RWPE1 (cell line): ENCODE measurements at regions not wholly inside any gene's neighbourhood (a gene's known extent, or its start where the extent isn't known, plus 50 kb on each side); places are given as distances from the start of the nearest gene placed in this dataset.

Experiments used
- CTCF ChIA-PET: fragments of 350-600 bp; sonication (Branson Sonifier 250); formaldehyde crosslinking; extraction: SDS; loops from one replicate; lab custom pipeline; 2021; lab: Yijun Ruan, JAX
- POLR2A ChIA-PET: fragments of 400-600 bp; formaldehyde crosslinking; extraction: SDS; loops from one replicate; lab custom pipeline; 2020; ENCODE audit warnings: antibody characterized with exemption; ENCODE audit not compliant: low non-redundant PET; lab: Yijun Ruan, JAX
- DNase-seq: peaks from one replicate; pipeline ENCODE4 v3.0.0; 2012; ENCODE audit warnings: low spot score
- H3K27ac ChIP-seq: fragments of 450-650 bp; 2 replicates; pipeline ENCODE4 v1.5.1; 2017
- TF ChIP-seq, protein P1 (sequence below): fragments of 450-650 bp; conservative IDR thresholded peaks from 2 replicates; pipeline ENCODE4 v1.5.1; 2017; ENCODE audit warnings: low read depth, mild to moderate bottlenecking

- TF ChIP-seq, protein P1, sequence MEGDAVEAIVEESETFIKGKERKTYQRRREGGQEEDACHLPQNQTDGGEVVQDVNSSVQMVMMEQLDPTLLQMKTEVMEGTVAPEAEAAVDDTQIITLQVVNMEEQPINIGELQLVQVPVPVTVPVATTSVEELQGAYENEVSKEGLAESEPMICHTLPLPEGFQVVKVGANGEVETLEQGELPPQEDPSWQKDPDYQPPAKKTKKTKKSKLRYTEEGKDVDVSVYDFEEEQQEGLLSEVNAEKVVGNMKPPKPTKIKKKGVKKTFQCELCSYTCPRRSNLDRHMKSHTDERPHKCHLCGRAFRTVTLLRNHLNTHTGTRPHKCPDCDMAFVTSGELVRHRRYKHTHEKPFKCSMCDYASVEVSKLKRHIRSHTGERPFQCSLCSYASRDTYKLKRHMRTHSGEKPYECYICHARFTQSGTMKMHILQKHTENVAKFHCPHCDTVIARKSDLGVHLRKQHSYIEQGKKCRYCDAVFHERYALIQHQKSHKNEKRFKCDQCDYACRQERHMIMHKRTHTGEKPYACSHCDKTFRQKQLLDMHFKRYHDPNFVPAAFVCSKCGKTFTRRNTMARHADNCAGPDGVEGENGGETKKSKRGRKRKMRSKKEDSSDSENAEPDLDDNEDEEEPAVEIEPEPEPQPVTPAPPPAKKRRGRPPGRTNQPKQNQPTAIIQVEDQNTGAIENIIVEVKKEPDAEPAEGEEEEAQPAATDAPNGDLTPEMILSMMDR, result no peak
- POLR2A ChIA-PET, result interaction anchor here (0.5 kb wide), 1 partner anchor 30 kb away, joined by 6 read pairs; no protein-coding TSS in a partner anchor
- CTCF ChIA-PET, result no interaction called here
- no peak for DNase-seq
- H3K27ac ChIP-seq, result no peak overlapping the region
These were observed 128.9 kb upstream of the SIX2 start for GRCh38 chr2:45137966-45138695.

DNA sequence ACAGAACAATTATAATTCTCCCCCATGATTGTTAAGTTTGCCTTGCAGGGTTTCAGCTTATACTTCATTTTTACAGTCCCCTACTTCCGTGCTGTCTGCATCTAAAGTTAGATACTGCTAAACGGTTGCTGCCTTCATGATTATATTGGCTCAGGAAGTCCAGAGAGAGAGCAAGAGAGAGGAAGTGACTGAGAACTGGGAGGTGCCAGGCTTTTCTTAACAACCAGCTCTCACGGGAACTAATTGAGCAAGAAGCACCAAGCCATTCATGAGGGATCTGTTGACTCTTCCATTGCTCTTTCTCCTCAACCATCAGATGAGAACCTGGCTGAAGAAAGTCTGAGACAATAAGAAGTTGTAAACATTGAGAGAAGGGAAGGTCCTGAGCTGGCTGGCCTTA is 125.5 kb upstream of the SIX2 start:
- TF ChIP-seq, protein P1, result no peak
- POLR2A ChIA-PET, result interaction anchor here (0.6 kb wide), 1 partner anchor 33 kb away, joined by 4 read pairs; no protein-coding TSS in a partner anchor
- H3K27ac ChIP-seq, result no peak overlapping the region
- CTCF ChIA-PET, result no interaction called here
- no peak for DNase-seq

GRCh38 chr2:45134014-45134413 is 124.8 kb upstream of the SIX2 start:
- no peak overlapping the region for H3K27ac ChIP-seq
- ChIA-PET POLR2A (no interaction called here), CTCF (no interaction called here)
- no peak for DNase-seq
- TF ChIP-seq, protein P1, result no peak

GRCh38 chr2:45132551-45132950 is 123.3 kb upstream of the SIX2 start:
- CTCF ChIA-PET, result interaction anchor here (0.6 kb wide), 1 partner anchor 42 kb away, joined by 3 read pairs; no protein-coding TSS in a partner anchor
- no peak overlapping the region for H3K27ac ChIP-seq
- POLR2A ChIA-PET, result no interaction called here
- TF ChIP-seq, protein P1, result no peak
- no peak for DNase-seq

GRCh38 chr2:45131587-45131986 is 122.3 kb upstream of the SIX2 start:
- H3K27ac ChIP-seq, result no peak overlapping the region
- ChIA-PET CTCF (interaction anchor here (0.6 kb wide), 1 partner anchor 455 kb away, joined by 3 read pairs; no protein-coding TSS in a partner anchor), POLR2A (no interaction called here)
- TF ChIP-seq, protein P1, result no peak
- DNase-seq, result no peak

- ChIA-PET CTCF (no interaction called here), POLR2A (no interaction called here)
- TF ChIP-seq, protein P1, result no peak
These were observed 121.5 kb upstream of the SIX2 start for GRCh38 chr2:45130736-45131135.

More at GRCh38 chr2:45130736-45131135, 121.5 kb upstream of the SIX2 start:
- H3K27ac ChIP-seq, result no peak overlapping the region
- DNase-seq, result no peak
